ENCODE measurements at regions not wholly inside any gene's neighbourhood (a gene's known extent, or its start where the extent isn't known, plus 50 kb on each side); places are given as distances from the start of the nearest gene placed in this dataset.

GRCh38 chr10:78771808-78772455 is 296.8 kb upstream of the ZMIZ1 start:
- no peak for DNase-seq
- Histone ChIP-seq H3K36me3 (ENCODE audit: control insufficient read depth in 3 of 3, insufficient read depth in 2 of 3, low read depth in 1 of 3, low read length in 3 of 3) (no peaks in the 10 kb centered on the region), H3K27ac (ENCODE audit: low read depth in 1 of 3, low read length in 2 of 3) (peak overlapping the region in 2 of 3 donors; percentile 38 to 44), H3K4me3 (ENCODE audit: low read depth in 1 of 3, low read length in 3 of 3) (no peak overlapping the region), H3K27me3 (ENCODE audit: control insufficient read depth in 3 of 3, insufficient read depth in 3 of 3, low read length in 3 of 3) (peaks cover 0 to 2% (median 0%) of the 10 kb centered on the region in 3 donors), H3K9me3 (ENCODE audit: control insufficient read depth in 2 of 2, insufficient read depth in 1 of 2, low read depth in 1 of 2, low read length in 1 of 2) (peaks cover 0 to 4% of the 10 kb centered on the region in 2 donors), H3K4me1 (ENCODE audit: control insufficient read depth in 3 of 3, insufficient read depth in 2 of 3, low read depth in 1 of 3, low read length in 2 of 3) (peaks cover 0 to 11% (median 0%) of the 10 kb centered on the region in 3 donors)
- WGBS, 3 donors = 78 to 87% (median 80%) methylated on average over 7 of the region's 7 CpGs
- no peak for FAIRE-seq

- Histone ChIP-seq H3K27me3 (ENCODE audit: control insufficient read depth in 3 of 3, insufficient read depth in 3 of 3, low read length in 3 of 3) (peaks cover 0 to 2% (median 0%) of the 10 kb centered on the region in 3 donors), H3K27ac (ENCODE audit: low read depth in 1 of 3, low read length in 2 of 3) (peak overlapping the region in 1 of 3 donors; percentile 17), H3K9me3 (ENCODE audit: control insufficient read depth in 2 of 2, insufficient read depth in 1 of 2, low read depth in 1 of 2, low read length in 1 of 2) (peaks cover 0 to 4% of the 10 kb centered on the region in 2 donors), H3K4me3 (ENCODE audit: low read depth in 1 of 3, low read length in 3 of 3) (no peak overlapping the region), H3K36me3 (ENCODE audit: control insufficient read depth in 3 of 3, insufficient read depth in 2 of 3, low read depth in 1 of 3, low read length in 3 of 3) (no peaks in the 10 kb centered on the region), H3K4me1 (ENCODE audit: control insufficient read depth in 3 of 3, insufficient read depth in 2 of 3, low read depth in 1 of 3, low read length in 2 of 3) (peaks cover 0 to 11% (median 2%) of the 10 kb centered on the region in 3 donors)
- WGBS, 3 donors = 84 to 94% (median 94%) methylated on average over 8 of the region's 8 CpGs
- FAIRE-seq (no peak), DNase-seq (no peak)
Observed at GRCh38 chr10:78772486-78772885, 296.3 kb upstream of the ZMIZ1 start.

GRCh38 chr10:78772986-78773530 is 295.7 kb upstream of the ZMIZ1 start:
- H3K4me3 ChIP-seq (ENCODE audit: low read depth in 1 of 3, low read length in 3 of 3) = no peak overlapping the region
- no peak overlapping the region for H3K27ac ChIP-seq (ENCODE audit: low read depth in 1 of 3, low read length in 2 of 3)
- H3K27me3 ChIP-seq (ENCODE audit: control insufficient read depth in 3 of 3, insufficient read depth in 3 of 3, low read length in 3 of 3) = peaks cover 0 to 2% (median 0%) of the 10 kb centered on the region in 3 donors
- 86 to 93% (median 87%) methylated on average over 12 of the region's 12 CpGs for WGBS, 3 donors
- H3K9me3 ChIP-seq (ENCODE audit: control insufficient read depth in 2 of 2, insufficient read depth in 1 of 2, low read depth in 1 of 2, low read length in 1 of 2) = peaks cover 0 to 4% of the 10 kb centered on the region in 2 donors
- no peaks in the 10 kb centered on the region for H3K36me3 ChIP-seq (ENCODE audit: control insufficient read depth in 3 of 3, insufficient read depth in 2 of 3, low read depth in 1 of 3, low read length in 3 of 3)
- no peak for DNase-seq
- H3K4me1 ChIP-seq (ENCODE audit: control insufficient read depth in 3 of 3, insufficient read depth in 2 of 3, low read depth in 1 of 3, low read length in 2 of 3) = peaks cover 0 to 16% (median 2%) of the 10 kb centered on the region in 3 donors
- no peak for FAIRE-seq

GRCh38 chr10:78774614-78774998 is 294.2 kb upstream of the ZMIZ1 start:
- Histone ChIP-seq H3K4me1 (ENCODE audit: control insufficient read depth in 3 of 3, insufficient read depth in 2 of 3, low read depth in 1 of 3, low read length in 2 of 3) (peaks cover 0 to 17% (median 2%) of the 10 kb centered on the region in 3 donors), H3K36me3 (ENCODE audit: control insufficient read depth in 3 of 3, insufficient read depth in 2 of 3, low read depth in 1 of 3, low read length in 3 of 3) (no peaks in the 10 kb centered on the region), H3K4me3 (ENCODE audit: low read depth in 1 of 3, low read length in 3 of 3) (no peak overlapping the region), H3K9me3 (ENCODE audit: control insufficient read depth in 2 of 2, insufficient read depth in 1 of 2, low read depth in 1 of 2, low read length in 1 of 2) (peaks cover 0 to 4% of the 10 kb centered on the region in 2 donors), H3K27me3 (ENCODE audit: control insufficient read depth in 3 of 3, insufficient read depth in 3 of 3, low read length in 3 of 3) (peaks cover 0 to 2% (median 0%) of the 10 kb centered on the region in 3 donors), H3K27ac (ENCODE audit: low read depth in 1 of 3, low read length in 2 of 3) (peak overlapping the region in 2 of 3 donors; percentile 46 to 47)
- DNase-seq (no peak), FAIRE-seq (no peak)
- WGBS, 3 donors = 75 to 89% (median 82%) methylated on average over 6 of the region's 6 CpGs

- Histone ChIP-seq H3K4me3 (ENCODE audit: low read depth in 1 of 3, low read length in 3 of 3) (no peak overlapping the region), H3K27me3 (ENCODE audit: control insufficient read depth in 3 of 3, insufficient read depth in 3 of 3, low read length in 3 of 3) (peaks cover 0 to 2% (median 0%) of the 10 kb centered on the region in 3 donors), H3K9me3 (ENCODE audit: control insufficient read depth in 2 of 2, insufficient read depth in 1 of 2, low read depth in 1 of 2, low read length in 1 of 2) (peaks cover 0 to 4% of the 10 kb centered on the region in 2 donors), H3K27ac (ENCODE audit: low read depth in 1 of 3, low read length in 2 of 3) (peak overlapping the region in 2 of 3 donors; percentile 46 to 47), H3K4me1 (ENCODE audit: control insufficient read depth in 3 of 3, insufficient read depth in 2 of 3, low read depth in 1 of 3, low read length in 2 of 3) (peaks cover 0 to 17% (median 2%) of the 10 kb centered on the region in 3 donors), H3K36me3 (ENCODE audit: control insufficient read depth in 3 of 3, insufficient read depth in 2 of 3, low read depth in 1 of 3, low read length in 3 of 3) (no peaks in the 10 kb centered on the region)
- WGBS, 3 donors = 18 to 50% (median 33%) methylated on average over 14 of the region's 14 CpGs
- FAIRE-seq (no peak), DNase-seq (peak; percentile 31 to 80)
Observed at GRCh38 chr10:78774999-78775711, 293.6 kb upstream of the ZMIZ1 start.

GRCh38 chr10:78775891-78776290 is 292.9 kb upstream of the ZMIZ1 start:
- no peak for DNase-seq
- no peak for FAIRE-seq
- 71 to 79% (median 78%) methylated on average over 1 of the region's 1 CpG for WGBS, 3 donors
- Histone ChIP-seq H3K9me3 (ENCODE audit: control insufficient read depth in 2 of 2, insufficient read depth in 1 of 2, low read depth in 1 of 2, low read length in 1 of 2) (no peaks in the 10 kb centered on the region), H3K27ac (ENCODE audit: low read depth in 1 of 3, low read length in 2 of 3) (no peak overlapping the region), H3K36me3 (ENCODE audit: control insufficient read depth in 3 of 3, insufficient read depth in 2 of 3, low read depth in 1 of 3, low read length in 3 of 3) (no peaks in the 10 kb centered on the region), H3K27me3 (ENCODE audit: control insufficient read depth in 3 of 3, insufficient read depth in 3 of 3, low read length in 3 of 3) (peaks cover 0 to 2% (median 0%) of the 10 kb centered on the region in 3 donors), H3K4me1 (ENCODE audit: control insufficient read depth in 3 of 3, insufficient read depth in 2 of 3, low read depth in 1 of 3, low read length in 2 of 3) (peaks cover 0 to 17% (median 2%) of the 10 kb centered on the region in 3 donors), H3K4me3 (ENCODE audit: low read depth in 1 of 3, low read length in 3 of 3) (no peak overlapping the region)

- Histone ChIP-seq H3K27me3 (ENCODE audit: control insufficient read depth in 3 of 3, insufficient read depth in 3 of 3, low read length in 3 of 3) (peaks cover 0 to 2% (median 0%) of the 10 kb centered on the region in 3 donors), H3K27ac (ENCODE audit: low read depth in 1 of 3, low read length in 2 of 3) (no peak overlapping the region), H3K4me3 (ENCODE audit: low read depth in 1 of 3, low read length in 3 of 3) (no peak overlapping the region), H3K4me1 (ENCODE audit: control insufficient read depth in 3 of 3, insufficient read depth in 2 of 3, low read depth in 1 of 3, low read length in 2 of 3) (peaks cover 0 to 17% (median 2%) of the 10 kb centered on the region in 3 donors), H3K36me3 (ENCODE audit: control insufficient read depth in 3 of 3, insufficient read depth in 2 of 3, low read depth in 1 of 3, low read length in 3 of 3) (no peaks in the 10 kb centered on the region), H3K9me3 (ENCODE audit: control insufficient read depth in 2 of 2, insufficient read depth in 1 of 2, low read depth in 1 of 2, low read length in 1 of 2) (no peaks in the 10 kb centered on the region)
- FAIRE-seq (no peak), DNase-seq (no peak)
- WGBS, 3 donors = 69 to 71% (median 70%) methylated on average over 6 of the region's 6 CpGs
Observed at GRCh38 chr10:78776756-78777155, 292.0 kb upstream of the ZMIZ1 start.

- FAIRE-seq (no peak), DNase-seq (no peak)
- Histone ChIP-seq H3K36me3 (ENCODE audit: control insufficient read depth in 3 of 3, insufficient read depth in 2 of 3, low read depth in 1 of 3, low read length in 3 of 3) (no peaks in the 10 kb centered on the region), H3K27me3 (ENCODE audit: control insufficient read depth in 3 of 3, insufficient read depth in 3 of 3, low read length in 3 of 3) (peaks cover 0 to 2% (median 0%) of the 10 kb centered on the region in 3 donors), H3K9me3 (ENCODE audit: control insufficient read depth in 2 of 2, insufficient read depth in 1 of 2, low read depth in 1 of 2, low read length in 1 of 2) (no peaks in the 10 kb centered on the region), H3K4me3 (ENCODE audit: low read depth in 1 of 3, low read length in 3 of 3) (no peak overlapping the region), H3K4me1 (ENCODE audit: control insufficient read depth in 3 of 3, insufficient read depth in 2 of 3, low read depth in 1 of 3, low read length in 2 of 3) (peaks cover 0 to 17% (median 2%) of the 10 kb centered on the region in 3 donors), H3K27ac (ENCODE audit: low read depth in 1 of 3, low read length in 2 of 3) (peak overlapping the region in 2 of 3 donors; percentile 28 to 41)
- 51 to 75% (median 54%) methylated on average over 5 of the region's 5 CpGs for WGBS, 3 donors
Observed at GRCh38 chr10:78777466-78777865, 291.3 kb upstream of the ZMIZ1 start.
